K562 (cell line): ENCODE measurements at regions not wholly inside any gene's neighbourhood (a gene's known extent, or its start where the extent isn't known, plus 50 kb on each side); places are given as distances from the start of the nearest gene placed in this dataset.

Experiments used
- ATAC-seq: fragments of 200-7000 bp; cut with Tn5 transposase; 3 replicates; pipeline ENCODE4 v1.9.1; 2020; ENCODE audit warnings: moderate library complexity
- BruUV-seq: library from RNA; stranded (reverse); fragments of 400-500 nt; replicated peaks from 2 replicates; lab custom pipeline; 2021; lab: Mats Ljungman, UMichigan
- CTCF ChIA-PET: fragments of 300-600 bp; formaldehyde crosslinking; extraction: SDS; loops from one replicate; lab custom pipeline; 2021; ENCODE audit warnings: low intra/inter-chr PET ratio; lab: Yijun Ruan, JAX
- POLR2A ChIA-PET: fragments of 300-600, 350-650 bp; sonication (Branson Sonifier 250); formaldehyde crosslinking; extraction: SDS; loops from one replicate; lab custom pipeline; 2021; ENCODE audit warnings: antibody characterized with exemption, inconsistent platforms; lab: Yijun Ruan, JAX
- DNase-seq, 4 experiments: peaks; one replicate each; pipeline versions ENCODE4 v3.0.0 to v3.0.0-alpha.2; 2011 to 2018; ENCODE audit warnings: low spot score in 3 of 4, mixed read lengths in 3 of 4; ENCODE audit errors: extremely low read depth in 1 of 4
- FAIRE-seq: peaks from 2 replicates; lab custom pipeline; 2011; peaks lifted over from hg19 to GRCh38; lab: Jason Lieb, UNC
- H2AFZ ChIP-seq: 2 replicates; pipeline ENCODE4 v1.6.0; 2011; ENCODE audit warnings: low read depth, low read length, control low read depth, inconsistent platforms
- H3K27ac ChIP-seq: fragments of 200-600 bp; 3 replicates; pipeline ENCODE4 v1.8.0; 2011; ENCODE audit warnings: low read depth, mild to moderate bottlenecking, control low read depth, inconsistent platforms, low read length, moderate library complexity, mixed read lengths; ENCODE audit errors: extremely low read depth
- H3K27me3 ChIP-seq, 2 experiments: fragments of 300-600 bp in 1 of 2; 2 replicates in 1 of 2; 3 replicates in 1 of 2; pipeline versions ENCODE4 v1.6.0 to v1.8.0; 2011; ENCODE audit warnings: inconsistent platforms in 2 of 2, low read length in 2 of 2, mild to moderate bottlenecking in 1 of 2, mixed read lengths in 1 of 2, moderate library complexity in 1 of 2; ENCODE audit not compliant: control insufficient read depth in 2 of 2, insufficient read depth in 2 of 2
- H3K36me3 ChIP-seq: fragments of 300-600 bp; 3 replicates; pipeline ENCODE4 v1.8.0; 2011; ENCODE audit warnings: mild to moderate bottlenecking, low read length, inconsistent platforms; ENCODE audit not compliant: control insufficient read depth, insufficient read depth
- H3K4me1 ChIP-seq, 2 experiments: fragments of 200-600 bp in 1 of 2; replicated peaks in 1 of 2; 2 replicates in 1 of 2; 3 replicates in 1 of 2; pipeline versions ENCODE4 v1.5.1 to v1.8.0; 2011; ENCODE audit warnings: inconsistent platforms in 2 of 2, low read length in 2 of 2, mild to moderate bottlenecking in 1 of 2, mixed read lengths in 1 of 2, moderate library complexity in 1 of 2; ENCODE audit not compliant: control insufficient read depth in 2 of 2, insufficient read depth in 2 of 2
- H3K4me2 ChIP-seq: 2 replicates; pipeline ENCODE4 v1.6.1; 2011; ENCODE audit warnings: low read length, control low read depth, inconsistent platforms, mixed read lengths; ENCODE audit not compliant: insufficient read depth
- H3K4me3 ChIP-seq: fragments of 200-600 bp; sonication (generic), shearing (Covaris generic); 2 replicates; pipeline ENCODE4 v1.5.1; 2016; ENCODE audit warnings: control low read depth, inconsistent platforms
- H3K79me2 ChIP-seq: fragments of 200-600 bp; 3 replicates; pipeline ENCODE4 v1.8.0; 2011; ENCODE audit warnings: low read length, inconsistent platforms; ENCODE audit not compliant: control insufficient read depth, insufficient read depth
- H3K9ac ChIP-seq, 2 experiments: 2 replicates each; pipeline versions ENCODE4 v1.6.0 to v1.6.1; 2011; ENCODE audit warnings: low read depth in 2 of 2, low read length in 2 of 2, control low read depth in 1 of 2, inconsistent platforms in 1 of 2, mild to moderate bottlenecking in 1 of 2, mixed read lengths in 1 of 2; ENCODE audit not compliant: insufficient read depth in 1 of 2
- H3K9me1 ChIP-seq: one replicate; pipeline ENCODE4 v1.6.0; 2011; ENCODE audit warnings: inconsistent platforms, mild to moderate bottlenecking, low read length, moderate library complexity; ENCODE audit not compliant: control insufficient read depth, insufficient read depth
- H3K9me3 ChIP-seq: replicated peaks from 2 replicates; pipeline ENCODE4 v1.5.1; 2011; ENCODE audit warnings: low read depth, low read length, inconsistent platforms; ENCODE audit not compliant: control insufficient read depth, insufficient read depth
- H4K20me1 ChIP-seq: replicated peaks from 2 replicates; pipeline ENCODE4 v1.6.1; 2011; ENCODE audit warnings: low read length, inconsistent platforms, mixed read lengths; ENCODE audit not compliant: control insufficient read depth, insufficient read depth
- CXXC5 ChIP-seq: fragments of 250-450 bp; sonication (Bioruptor Pico); IDR thresholded peaks from 2 replicates; pipeline ENCODE4 v1.8.0; 2022; ENCODE audit warnings: inconsistent platforms, mild to moderate bottlenecking, moderate library complexity
- KDM2B ChIP-seq: fragments of 250-450 bp; sonication (Bioruptor Pico); IDR thresholded peaks from 2 replicates; pipeline ENCODE4 v1.8.0; 2021; ENCODE audit warnings: mild to moderate bottlenecking, moderate library complexity
- KDM5B ChIP-seq: fragments of 200-600 bp; sonication (generic); IDR thresholded peaks from 2 replicates; pipeline ENCODE4 v1.6.1; 2012; ENCODE audit warnings: low read depth, mild to moderate bottlenecking, moderate library complexity, low read length, control low read depth, inconsistent platforms; ENCODE audit not compliant: insufficient replicate concordance
- WGBS: fragments of 100-300 bp; shearing (Covaris generic); methylation state at CpG from one replicate; pipeline ENCODE4 v1.1.6; 2016; ENCODE audit warnings: low coverage, mixed read lengths; ENCODE audit not compliant: insufficient coverage; ENCODE audit errors: missing lambda C conversion rate; 5-methylcytosine and 5-hydroxymethylcytosine counted together
- in situ Hi-C: fragments of 300-500 bp; cut with MboI; formaldehyde crosslinking; loops from 4 replicates; pipeline ENCODE4 v1.15.0; 2018; ENCODE audit warnings: inconsistent platforms, mixed read lengths
- intact Hi-C: fragments of 100-400 bp; cut with micrococcal nuclease; formaldehyde crosslinking; loops from 2 replicates; pipeline ENCODE4 v1.14.2; 2022
- TF ChIP-seq, protein P1 (sequence below), 2 experiments: fragments of 450-650 bp in 1 of 2; sonication (generic) in 1 of 2; formaldehyde crosslinking in 1 of 2; IDR thresholded peaks; 2 replicates each; pipeline versions ENCODE4 v1.7.1 to v1.9.0; 2016 to 2022; ENCODE audit warnings: inconsistent platforms in 1 of 2, mild to moderate bottlenecking in 1 of 2, missing genetic modification reagents in 1 of 2
- TF ChIP-seq, protein P2 (sequence below): fragments of 450-650 bp; IDR thresholded peaks from 2 replicates; pipeline ENCODE4 v1.6.1; 2016; ENCODE audit warnings: low read depth

DNA sequence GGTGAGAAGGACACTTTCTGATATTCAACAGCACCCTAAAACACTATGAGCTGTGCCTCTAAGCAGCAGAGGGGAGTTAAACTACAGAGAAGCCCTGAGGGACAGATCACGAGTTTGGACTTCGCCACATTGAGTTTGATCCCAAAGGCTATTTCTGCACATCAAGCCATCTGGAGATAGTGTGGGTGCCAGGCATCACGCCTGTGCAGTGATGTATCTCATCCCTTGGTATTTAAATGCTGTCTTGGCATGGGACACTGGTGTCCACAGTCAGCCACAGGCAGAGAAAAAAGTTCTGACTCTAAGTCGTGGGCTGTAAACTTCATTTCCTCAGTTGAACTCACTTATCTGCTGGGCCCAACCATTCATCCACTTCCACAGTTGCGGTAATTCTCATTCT lies 742.3 kb upstream of the CELF4 start:
- no TSS peak for BruUV-seq
- TF ChIP-seq, protein P1, sequence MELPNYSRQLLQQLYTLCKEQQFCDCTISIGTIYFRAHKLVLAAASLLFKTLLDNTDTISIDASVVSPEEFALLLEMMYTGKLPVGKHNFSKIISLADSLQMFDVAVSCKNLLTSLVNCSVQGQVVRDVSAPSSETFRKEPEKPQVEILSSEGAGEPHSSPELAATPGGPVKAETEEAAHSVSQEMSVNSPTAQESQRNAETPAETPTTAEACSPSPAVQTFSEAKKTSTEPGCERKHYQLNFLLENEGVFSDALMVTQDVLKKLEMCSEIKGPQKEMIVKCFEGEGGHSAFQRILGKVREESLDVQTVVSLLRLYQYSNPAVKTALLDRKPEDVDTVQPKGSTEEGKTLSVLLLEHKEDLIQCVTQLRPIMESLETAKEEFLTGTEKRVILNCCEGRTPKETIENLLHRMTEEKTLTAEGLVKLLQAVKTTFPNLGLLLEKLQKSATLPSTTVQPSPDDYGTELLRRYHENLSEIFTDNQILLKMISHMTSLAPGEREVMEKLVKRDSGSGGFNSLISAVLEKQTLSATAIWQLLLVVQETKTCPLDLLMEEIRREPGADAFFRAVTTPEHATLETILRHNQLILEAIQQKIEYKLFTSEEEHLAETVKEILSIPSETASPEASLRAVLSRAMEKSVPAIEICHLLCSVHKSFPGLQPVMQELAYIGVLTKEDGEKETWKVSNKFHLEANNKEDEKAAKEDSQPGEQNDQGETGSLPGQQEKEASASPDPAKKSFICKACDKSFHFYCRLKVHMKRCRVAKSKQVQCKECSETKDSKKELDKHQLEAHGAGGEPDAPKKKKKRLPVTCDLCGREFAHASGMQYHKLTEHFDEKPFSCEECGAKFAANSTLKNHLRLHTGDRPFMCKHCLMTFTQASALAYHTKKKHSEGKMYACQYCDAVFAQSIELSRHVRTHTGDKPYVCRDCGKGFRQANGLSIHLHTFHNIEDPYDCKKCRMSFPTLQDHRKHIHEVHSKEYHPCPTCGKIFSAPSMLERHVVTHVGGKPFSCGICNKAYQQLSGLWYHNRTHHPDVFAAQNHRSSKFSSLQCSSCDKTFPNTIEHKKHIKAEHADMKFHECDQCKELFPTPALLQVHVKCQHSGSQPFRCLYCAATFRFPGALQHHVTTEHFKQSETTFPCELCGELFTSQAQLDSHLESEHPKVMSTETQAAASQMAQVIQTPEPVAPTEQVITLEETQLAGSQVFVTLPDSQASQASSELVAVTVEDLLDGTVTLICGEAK (IDR thresholded peaks at IDR 0.05), result no peak
- TF ChIP-seq, protein P1 (CRISPR knock-in tag; IDR thresholded peaks at IDR 0.05), result no peak
- TF ChIP-seq KDM2B (CRISPR knock-in tag) (no peak), KDM5B (no peak), CXXC5 (CRISPR knock-in tag) (no peak)
- TF ChIP-seq, protein P2, sequence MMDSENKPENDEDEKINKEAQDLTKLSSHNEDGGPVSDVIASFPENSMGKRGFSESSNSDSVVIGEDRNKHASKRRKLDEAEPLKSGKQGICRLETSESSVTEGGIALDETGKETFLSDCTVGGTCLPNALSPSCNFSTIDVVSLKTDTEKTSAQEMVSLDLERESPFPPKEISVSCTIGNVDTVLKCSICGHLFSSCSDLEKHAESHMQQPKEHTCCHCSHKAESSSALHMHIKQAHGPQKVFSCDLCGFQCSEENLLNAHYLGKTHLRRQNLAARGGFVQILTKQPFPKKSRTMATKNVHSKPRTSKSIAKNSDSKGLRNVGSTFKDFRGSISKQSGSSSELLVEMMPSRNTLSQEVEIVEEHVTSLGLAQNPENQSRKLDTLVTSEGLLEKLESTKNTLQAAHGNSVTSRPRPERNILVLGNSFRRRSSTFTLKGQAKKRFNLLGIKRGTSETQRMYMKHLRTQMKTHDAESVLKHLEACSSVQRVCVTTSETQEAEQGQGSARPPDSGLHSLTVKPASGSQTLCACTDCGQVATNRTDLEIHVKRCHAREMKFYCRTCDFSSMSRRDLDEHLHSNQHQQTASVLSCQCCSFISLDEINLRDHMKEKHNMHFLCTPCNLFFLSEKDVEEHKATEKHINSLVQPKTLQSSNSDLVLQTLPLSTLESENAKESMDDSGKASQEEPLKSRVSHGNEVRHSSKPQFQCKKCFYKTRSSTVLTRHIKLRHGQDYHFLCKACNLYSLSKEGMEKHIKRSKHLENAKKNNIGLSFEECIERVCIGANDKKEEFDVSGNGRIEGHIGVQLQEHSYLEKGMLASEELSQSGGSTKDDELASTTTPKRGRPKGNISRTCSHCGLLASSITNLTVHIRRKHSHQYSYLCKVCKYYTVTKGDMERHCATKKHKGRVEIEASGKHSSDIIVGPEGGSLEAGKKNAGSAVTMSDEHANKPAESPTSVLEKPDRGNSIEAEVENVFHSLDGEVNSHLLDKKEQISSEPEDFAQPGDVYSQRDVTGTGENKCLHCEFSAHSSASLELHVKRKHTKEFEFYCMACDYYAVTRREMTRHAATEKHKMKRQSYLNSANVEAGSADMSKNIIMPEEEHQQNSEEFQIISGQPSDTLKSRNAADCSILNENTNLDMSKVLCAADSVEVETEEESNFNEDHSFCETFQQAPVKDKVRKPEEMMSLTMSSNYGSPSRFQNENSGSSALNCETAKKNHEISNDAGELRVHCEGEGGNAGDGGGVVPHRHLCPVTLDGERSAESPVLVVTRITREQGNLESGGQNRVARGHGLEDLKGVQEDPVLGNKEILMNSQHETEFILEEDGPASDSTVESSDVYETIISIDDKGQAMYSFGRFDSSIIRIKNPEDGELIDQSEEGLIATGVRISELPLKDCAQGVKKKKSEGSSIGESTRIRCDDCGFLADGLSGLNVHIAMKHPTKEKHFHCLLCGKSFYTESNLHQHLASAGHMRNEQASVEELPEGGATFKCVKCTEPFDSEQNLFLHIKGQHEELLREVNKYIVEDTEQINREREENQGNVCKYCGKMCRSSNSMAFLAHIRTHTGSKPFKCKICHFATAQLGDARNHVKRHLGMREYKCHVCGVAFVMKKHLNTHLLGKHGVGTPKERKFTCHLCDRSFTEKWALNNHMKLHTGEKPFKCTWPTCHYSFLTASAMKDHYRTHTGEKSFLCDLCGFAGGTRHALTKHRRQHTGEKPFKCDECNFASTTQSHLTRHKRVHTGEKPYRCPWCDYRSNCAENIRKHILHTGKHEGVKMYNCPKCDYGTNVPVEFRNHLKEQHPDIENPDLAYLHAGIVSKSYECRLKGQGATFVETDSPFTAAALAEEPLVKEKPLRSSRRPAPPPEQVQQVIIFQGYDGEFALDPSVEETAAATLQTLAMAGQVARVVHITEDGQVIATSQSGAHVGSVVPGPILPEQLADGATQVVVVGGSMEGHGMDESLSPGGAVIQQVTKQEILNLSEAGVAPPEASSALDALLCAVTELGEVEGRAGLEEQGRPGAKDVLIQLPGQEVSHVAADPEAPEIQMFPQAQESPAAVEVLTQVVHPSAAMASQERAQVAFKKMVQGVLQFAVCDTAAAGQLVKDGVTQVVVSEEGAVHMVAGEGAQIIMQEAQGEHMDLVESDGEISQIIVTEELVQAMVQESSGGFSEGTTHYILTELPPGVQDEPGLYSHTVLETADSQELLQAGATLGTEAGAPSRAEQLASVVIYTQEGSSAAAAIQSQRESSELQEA, result no peak

More for the DNA sequence above, 742.3 kb upstream of the CELF4 start:
- POLR2A ChIA-PET, result no interaction called here
- intact Hi-C loops, result no loop called here
- Histone ChIP-seq H3K9me3 (no peaks in the 10 kb centered on the region; the same call in 1 of the 2 replicates), H3K79me2 (no peaks in the 10 kb centered on the region), H3K36me3 (no peaks in the 10 kb centered on the region), H3K9me1 (no peaks in the 10 kb centered on the region), H3K9ac (no peak overlapping the region), H3K4me3 (no peak overlapping the region), H2AFZ (no peak overlapping the region), H4K20me1 (no peaks in the 10 kb centered on the region), H3K4me1 (no peaks in the 10 kb centered on the region), H3K27ac (no peak overlapping the region), H3K4me2 (no peak overlapping the region), H3K27me3 (no peaks in the 10 kb centered on the region; a peak in 1 of 5 replicates)
- in situ Hi-C loops, result no loop called here
- CTCF ChIA-PET, result no interaction called here
- FAIRE-seq (no peak), ATAC-seq (no peak), DNase-seq (no peak)
- WGBS, result 2% methylated on average over 5 of the region's 5 CpGs
